Activated effector memory CD4-positive, alpha-beta T cell treated with anti-CD3 and anti-CD28 coated beads, Interleukin-2, amount 50 U/mL, for 16 hours (primary cell): ENCODE measurements at regions not wholly inside any gene's neighbourhood (a gene's known extent, or its start where the extent isn't known, plus 50 kb on each side); places are given as distances from the start of the nearest gene placed in this dataset.
"Not testable (repeated sequence)": the region's sequence is repeated elsewhere in the genome, so short reads cannot be mapped to it uniquely, and the experiment has no call there.

Experiments
- DNase-seq: peaks from one replicate; pipeline ENCODE4 v3.0.0-alpha.2; 2020

GRCh38 chr14:89078021-89078795 lies 253.8 kb downstream of the TTC8 start:
- DNase-seq = no peak

- no peak for DNase-seq
These were observed 260.8 kb downstream of the TTC8 start for GRCh38 chr14:89085231-89085731.

GRCh38 chr14:89085737-89086382 lies 261.4 kb downstream of the TTC8 start:
- no peak for DNase-seq

- DNase-seq = no peak
These were observed 264.1 kb downstream of the TTC8 start for GRCh38 chr14:89088530-89088929.

GRCh38 chr14:89089330-89089729 lies 264.9 kb downstream of the TTC8 start:
- DNase-seq = no peak

GRCh38 chr14:89091781-89092180 lies 267.3 kb downstream of the TTC8 start:
- DNase-seq = no peak

- no peak for DNase-seq
These were observed 268.8 kb downstream of the TTC8 start for GRCh38 chr14:89093083-89093730.

- no peak for DNase-seq
These were observed 270.6 kb downstream of the TTC8 start for GRCh38 chr14:89095036-89095435.

GRCh38 chr14:89096946-89097345 lies 272.5 kb downstream of the TTC8 start:
- no peak for DNase-seq

GRCh38 chr14:89098254-89098653 lies 273.8 kb downstream of the TTC8 start:
- no peak for DNase-seq

GRCh38 chr14:89104171-89104817 lies 279.8 kb downstream of the TTC8 start:
- not testable (repeated sequence) for DNase-seq

- not testable (repeated sequence) for DNase-seq
These were observed 280.4 kb downstream of the TTC8 start for GRCh38 chr14:89104861-89105260.
